ENCODE measurements at regions not wholly inside any gene's neighbourhood (a gene's known extent, or its start where the extent isn't known, plus 50 kb on each side); places are given as distances from the start of the nearest gene placed in this dataset.

GRCh38 chr14:22438742-22439141 lies 150.3 kb downstream of the DAD1 start:
- TF ChIP-seq, protein P1, sequence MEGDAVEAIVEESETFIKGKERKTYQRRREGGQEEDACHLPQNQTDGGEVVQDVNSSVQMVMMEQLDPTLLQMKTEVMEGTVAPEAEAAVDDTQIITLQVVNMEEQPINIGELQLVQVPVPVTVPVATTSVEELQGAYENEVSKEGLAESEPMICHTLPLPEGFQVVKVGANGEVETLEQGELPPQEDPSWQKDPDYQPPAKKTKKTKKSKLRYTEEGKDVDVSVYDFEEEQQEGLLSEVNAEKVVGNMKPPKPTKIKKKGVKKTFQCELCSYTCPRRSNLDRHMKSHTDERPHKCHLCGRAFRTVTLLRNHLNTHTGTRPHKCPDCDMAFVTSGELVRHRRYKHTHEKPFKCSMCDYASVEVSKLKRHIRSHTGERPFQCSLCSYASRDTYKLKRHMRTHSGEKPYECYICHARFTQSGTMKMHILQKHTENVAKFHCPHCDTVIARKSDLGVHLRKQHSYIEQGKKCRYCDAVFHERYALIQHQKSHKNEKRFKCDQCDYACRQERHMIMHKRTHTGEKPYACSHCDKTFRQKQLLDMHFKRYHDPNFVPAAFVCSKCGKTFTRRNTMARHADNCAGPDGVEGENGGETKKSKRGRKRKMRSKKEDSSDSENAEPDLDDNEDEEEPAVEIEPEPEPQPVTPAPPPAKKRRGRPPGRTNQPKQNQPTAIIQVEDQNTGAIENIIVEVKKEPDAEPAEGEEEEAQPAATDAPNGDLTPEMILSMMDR (IDR thresholded peaks at IDR 0.05; ENCODE audit: low read depth, low read length) = no peak
- TF ChIP-seq EZH2phosphoT487 (IDR thresholded peaks at IDR 0.05; ENCODE audit: low read depth) = no peak

Measured in OCI-LY3 (cell line).